SW 1271 (cell line): ENCODE measurements at regions not wholly inside any gene's neighbourhood (a gene's known extent, or its start where the extent isn't known, plus 50 kb on each side); places are given as distances from the start of the nearest gene placed in this dataset.

ENCODE experiments used
- DNase-seq, 2 experiments: peaks; one replicate each; lab custom pipeline; 2025; lab: John Stamatoyannopoulos, UW

DNA sequence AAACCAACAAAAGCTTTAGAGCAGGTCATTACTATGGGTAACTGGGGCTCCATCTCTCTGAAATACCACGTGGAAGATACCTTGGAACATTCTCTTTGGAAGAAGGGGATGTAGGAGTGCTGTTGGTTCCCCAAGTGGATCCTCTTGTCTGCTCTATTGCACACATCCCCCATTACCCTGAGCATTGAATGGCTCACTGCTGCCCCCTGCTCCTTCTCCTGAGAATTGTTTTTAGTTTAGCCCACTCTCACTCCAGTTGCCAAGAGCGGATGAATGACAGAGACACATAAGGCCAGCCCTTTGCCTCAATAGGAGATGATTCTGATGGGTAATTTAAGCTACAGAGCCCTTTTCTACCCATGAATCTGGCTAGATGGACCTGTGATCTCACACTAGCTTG is 135.6 kb upstream of the SUCLG2 start:
- DNase-seq = peak in 1 of 2 experiments; percentile 17

DNA sequence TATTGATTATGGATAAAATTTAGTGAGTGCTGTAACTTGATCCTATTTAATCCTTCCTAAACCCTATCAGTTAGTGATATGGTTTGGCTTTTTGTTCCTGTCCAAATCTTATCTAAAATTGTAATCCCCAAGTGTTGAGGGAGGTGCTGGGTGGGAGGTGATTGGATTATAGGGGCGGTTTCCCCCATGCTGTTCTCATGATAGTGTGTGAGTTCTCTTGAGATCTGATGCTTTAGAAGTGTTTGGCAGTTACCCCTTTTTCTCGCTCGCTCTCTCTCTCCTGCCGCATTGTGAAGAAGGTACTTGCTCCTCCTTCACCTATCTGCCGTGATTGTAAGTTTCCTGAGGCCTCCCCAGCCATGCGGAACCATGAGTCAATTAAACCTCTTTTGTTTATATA is 134.0 kb upstream of the SUCLG2 start:
- DNase-seq = no peak

DNA sequence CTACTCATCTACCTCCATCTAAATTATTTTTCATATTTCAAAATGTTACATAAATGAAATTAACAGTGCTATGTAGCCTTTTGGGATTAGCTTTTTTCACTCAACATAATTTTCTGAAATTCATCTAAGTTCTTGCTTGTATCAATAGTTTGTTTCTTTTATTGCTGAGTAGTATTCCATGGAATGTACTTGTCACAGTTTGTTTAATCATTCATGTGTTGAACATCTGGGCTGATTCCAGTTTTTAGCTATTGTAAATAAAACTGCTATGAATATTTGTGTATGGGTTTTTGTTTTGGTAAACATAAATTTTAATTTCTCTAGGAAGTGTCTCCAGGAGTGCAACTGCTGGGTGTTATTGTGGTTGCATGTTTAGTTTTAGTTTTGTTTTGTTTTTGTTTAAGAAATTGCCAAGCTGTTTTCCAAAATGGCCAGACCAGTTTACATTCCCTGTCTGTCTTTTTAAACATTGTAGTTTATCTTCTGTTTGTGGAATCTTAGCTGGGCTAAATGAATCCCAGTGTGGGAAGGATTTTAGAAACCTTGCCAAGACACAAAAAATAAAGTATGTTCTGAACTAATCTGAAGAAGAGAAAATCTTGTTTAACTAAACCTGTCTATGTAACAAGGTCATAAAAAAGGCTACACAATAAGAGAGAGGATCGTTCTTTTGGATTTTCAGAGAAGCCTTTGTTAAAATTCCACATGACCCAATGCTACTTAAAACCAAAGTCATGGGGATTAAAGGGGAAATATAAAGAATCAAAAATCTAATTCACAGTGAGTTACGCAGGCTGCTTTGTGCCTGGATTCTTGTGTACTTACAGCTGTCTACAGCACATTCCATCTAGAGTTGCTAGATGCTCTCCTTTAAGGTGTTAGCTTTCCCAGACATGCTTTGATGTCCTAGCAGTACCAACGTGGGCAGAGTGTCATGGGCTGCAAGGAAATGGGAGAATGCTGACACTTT is 129.2 kb upstream of the SUCLG2 start:
- DNase-seq = no peak

DNA sequence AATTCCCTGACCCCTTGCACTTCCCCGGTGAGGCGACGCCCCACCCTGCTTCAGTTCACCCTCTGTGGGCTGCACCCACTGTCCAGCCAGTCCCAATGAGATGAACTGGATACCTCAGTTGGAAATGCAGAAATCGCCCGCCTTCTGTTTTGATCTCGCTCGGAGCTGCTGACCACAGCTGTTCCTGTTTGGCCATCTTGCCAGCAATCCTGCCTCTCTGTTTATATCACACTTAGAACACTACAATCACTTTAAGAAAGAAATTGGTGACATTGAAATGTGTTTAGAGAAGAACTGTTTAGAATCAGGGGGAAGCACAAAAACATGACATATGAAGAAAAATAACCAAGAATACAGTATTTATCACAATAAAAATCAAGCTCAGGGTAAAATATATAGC is 127.5 kb upstream of the SUCLG2 start:
- no peak for DNase-seq

GRCh38 chr3:67781218-67781617 is 126.8 kb upstream of the SUCLG2 start:
- no peak for DNase-seq

GRCh38 chr3:67774676-67775075 is 120.3 kb upstream of the SUCLG2 start:
- DNase-seq = no peak

GRCh38 chr3:67765575-67765974 is 111.2 kb upstream of the SUCLG2 start:
- DNase-seq = no peak

GRCh38 chr3:67745296-67745695 is 90.9 kb upstream of the SUCLG2 start:
- DNase-seq = no peak

DNA sequence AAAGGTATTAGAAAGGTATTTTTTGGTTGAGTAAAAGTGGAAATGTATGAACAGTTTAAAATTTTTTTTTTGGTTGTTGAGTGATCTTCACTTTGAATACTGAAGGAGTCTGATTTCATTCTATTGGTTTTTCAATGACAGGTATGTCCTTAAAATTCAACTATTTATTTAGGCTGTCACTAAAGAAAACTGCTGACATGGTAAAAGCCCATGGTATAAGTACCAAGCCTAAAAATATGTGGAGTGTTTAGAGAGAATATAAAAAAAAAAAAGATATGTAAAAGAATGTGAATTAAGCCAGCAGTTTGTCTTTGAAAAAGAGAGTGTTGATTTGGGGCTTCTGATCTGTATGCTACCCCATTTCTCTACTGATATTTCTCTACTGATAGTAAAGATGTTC is 90.3 kb upstream of the SUCLG2 start:
- no peak for DNase-seq

- no peak for DNase-seq
Observed at GRCh38 chr3:67739851-67740250, 85.4 kb upstream of the SUCLG2 start.

DNA sequence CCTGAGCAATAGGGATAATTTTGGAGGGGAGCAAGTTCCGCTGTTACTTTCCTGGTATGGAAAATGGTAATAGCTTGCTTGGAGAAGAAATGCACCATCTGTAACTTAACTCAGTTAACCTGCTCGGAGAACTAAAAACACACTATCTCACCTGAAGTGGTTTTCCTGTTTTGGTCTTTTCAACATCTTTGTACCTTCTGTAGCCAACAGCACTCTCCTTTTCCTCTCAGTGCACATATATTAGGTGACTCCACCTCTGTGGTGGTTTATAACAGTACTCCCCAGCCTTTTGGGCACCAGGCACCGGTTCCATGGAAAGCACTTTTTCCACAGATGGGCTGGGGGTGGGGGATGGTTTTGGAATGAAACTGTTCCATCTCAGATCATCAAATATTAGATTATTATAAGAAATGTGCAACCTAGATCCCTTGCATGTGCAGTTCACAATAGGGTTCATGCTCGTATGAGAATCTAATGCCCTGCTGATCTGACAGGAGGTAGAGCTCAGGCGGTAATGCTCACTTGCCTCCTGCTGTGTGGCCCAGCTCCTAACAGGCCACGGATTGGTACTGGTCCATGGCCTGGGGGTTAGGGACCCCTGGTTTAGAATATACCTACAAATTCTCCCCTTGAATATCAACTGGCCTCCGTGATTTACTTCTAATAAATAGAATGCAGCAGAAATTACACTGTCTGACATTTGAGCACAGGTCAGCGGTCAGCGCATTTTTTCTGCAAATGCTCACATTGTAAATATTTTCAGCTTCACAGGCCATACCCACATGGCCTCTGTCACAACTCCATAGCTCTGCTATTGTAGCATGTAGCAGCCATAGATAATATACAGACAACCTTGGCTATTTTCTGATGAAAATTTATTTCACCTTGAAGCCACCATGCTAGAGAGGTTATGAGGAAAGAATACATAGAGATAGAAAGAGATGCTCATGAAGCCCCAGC is 83.8 kb upstream of the SUCLG2 start:
- no peak for DNase-seq

DNA sequence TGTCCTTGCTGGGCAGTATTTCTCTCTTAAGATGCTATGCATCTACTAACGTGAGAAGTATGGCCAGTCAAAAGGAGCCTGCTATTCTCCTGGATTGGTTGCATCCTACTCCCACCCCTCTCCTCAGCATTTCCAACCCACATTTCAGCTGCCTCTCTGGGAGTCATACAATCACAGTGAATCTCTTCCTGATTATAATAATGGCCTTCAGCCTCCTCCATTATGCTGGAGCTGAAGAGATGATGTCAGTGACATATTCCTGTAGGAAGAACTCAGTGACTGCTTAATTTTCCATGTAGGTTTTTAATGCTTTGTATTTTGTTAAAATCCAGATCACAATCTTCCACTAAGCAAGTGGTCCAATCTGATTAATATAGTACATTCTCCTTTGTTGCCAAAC is 82.7 kb upstream of the SUCLG2 start:
- DNase-seq = no peak

- no peak for DNase-seq
Observed at GRCh38 chr3:67733269-67733950, 79.0 kb upstream of the SUCLG2 start.

DNA sequence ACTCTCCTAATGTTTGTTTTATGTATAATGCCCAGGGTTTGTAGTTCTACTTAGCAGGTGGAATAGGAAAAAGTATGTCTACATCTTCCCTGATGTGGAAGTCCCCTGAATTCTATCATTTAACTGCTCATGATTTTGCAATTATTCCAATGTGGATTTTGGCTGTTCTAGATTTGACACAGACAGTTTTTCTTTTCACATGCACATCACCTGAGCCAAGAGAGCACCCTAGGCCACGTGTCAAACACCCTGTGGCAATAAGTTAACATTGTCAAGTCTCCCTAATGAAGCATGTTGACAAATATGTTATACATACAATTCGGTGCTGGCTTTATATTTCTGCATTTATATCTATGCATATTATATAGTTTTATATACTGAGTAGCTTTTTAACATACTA is 70.0 kb upstream of the SUCLG2 start:
- no peak for DNase-seq

DNA sequence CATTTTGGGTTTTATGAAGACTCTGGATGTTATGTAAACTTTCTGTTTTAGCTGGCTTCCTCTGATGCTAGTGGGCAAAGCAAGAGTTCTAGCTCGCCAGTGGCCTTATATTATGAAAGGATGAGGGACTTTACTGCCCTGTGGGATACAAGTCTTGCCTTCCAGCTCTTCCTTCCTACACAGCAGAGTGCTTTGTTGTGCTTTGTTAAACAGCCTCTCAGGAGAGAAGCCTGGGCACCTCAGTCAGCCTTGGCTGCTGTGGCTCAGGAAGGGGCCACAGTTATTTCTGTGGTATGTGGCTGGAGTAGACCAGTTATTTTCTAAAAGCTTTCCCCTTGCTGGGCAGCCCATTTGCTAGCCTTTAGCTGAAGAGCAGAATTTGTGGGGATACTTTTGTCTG is 69.5 kb upstream of the SUCLG2 start:
- DNase-seq = no peak

- peak in 1 of 2 experiments; percentile 2 for DNase-seq
Observed at GRCh38 chr3:67719333-67719732, 64.9 kb upstream of the SUCLG2 start.

DNA sequence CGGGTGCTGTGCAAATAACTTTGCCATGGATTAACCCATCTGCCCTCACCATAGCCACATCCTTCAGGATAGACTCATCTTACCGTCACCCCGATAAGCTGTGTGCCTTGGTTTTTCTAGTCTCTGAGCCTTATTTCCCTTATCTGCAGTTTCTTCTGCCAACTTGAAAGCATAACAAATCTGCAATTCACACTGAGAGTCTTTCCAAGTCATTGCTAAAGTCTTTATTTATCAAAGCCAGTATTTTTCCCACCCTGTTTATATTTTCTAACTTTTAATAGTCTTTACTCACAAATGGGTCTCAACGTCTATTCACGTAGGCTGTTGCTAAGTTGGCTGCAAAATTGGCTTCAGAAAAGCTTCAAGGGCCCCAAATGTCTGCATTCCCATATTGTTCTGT is 61.6 kb upstream of the SUCLG2 start:
- DNase-seq = no peak

DNA sequence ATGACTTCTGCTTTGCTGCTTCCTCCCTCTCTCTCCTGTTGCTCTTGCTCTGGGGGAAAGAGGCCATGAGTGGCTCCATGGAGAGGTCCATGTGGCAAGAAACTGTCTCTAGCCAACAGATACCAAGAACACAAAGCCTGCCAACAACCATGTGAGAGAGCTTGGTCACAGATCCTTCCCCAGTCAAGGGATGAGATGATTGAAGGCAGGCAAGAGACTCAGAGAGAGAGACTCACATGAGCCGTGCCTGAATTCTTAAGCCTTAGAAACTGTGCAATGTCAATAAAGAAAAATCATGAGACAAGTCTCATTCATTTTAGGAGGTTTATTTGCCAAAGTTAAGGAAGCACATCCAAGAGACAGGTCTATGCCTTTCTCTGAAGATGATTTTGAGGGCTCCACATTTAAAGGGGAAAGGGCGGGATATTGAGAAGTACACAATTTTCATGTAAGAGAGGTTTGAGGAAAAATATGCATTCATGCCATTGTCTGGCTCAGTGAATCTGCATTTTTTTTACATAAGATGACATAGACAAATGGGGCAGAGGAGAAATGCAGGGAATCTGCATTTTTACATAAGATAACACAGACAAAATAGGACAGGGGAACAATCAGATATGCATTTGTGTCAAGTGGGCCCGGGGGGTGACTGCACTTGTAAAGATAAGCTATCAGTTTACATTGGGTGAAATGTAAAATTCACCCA is 59.5 kb upstream of the SUCLG2 start:
- no peak for DNase-seq

DNA sequence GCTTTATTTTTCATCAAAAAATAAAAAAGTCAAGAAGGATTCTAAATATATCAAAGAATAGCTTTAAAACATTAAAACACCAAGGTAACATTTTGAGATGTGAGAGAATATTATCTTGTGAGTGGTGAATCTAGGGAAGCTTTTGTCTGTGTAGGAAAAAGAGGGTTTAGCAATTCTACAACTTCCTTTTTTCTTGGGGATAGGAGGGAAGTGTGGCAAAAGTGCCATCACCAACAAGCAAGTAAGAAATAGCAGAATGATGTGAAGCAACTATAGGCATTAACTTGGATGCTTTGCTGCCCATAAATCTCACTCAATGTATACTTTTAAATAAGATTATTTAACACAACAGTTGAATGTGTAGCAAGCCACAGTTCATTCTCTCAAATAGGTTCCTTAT is 57.8 kb upstream of the SUCLG2 start:
- no peak for DNase-seq

DNA sequence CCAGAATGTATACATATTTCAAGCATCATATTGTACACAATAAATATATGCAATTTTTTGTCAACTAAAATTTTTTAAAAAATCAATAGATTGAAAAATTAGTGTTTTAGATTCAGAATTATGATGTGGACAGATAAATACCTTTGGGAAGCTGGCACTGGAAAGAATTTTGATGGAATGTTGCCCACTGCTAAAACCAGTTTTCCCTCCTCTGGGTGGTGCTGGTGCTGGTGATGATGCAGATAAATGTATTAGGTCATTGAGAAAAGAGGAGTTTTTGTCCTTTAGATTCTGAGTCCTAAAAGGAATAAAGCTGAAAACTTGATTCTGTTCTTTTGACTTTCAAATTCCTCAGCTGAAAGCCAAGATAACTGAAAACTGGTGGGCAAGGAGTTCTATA is 56.0 kb upstream of the SUCLG2 start:
- no peak for DNase-seq

DNA sequence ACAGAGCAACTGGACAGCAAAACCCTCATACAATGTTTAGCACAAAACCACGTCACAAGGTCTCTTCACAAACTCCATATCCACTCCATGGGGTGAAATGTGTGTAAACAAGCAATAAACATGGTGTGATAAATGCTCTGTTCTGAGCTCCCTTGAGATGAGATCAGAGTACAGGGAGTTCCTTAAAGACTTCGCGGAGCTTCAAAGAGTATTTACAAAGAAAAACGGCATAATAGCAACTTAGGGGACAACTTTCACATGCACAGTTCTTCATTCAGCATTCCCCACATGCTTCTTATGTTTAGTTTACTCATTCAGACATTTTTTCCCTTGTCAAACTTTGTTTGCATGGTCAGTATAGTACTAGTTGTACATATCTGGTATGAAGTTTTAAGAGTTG is 52.5 kb upstream of the SUCLG2 start:
- DNase-seq = no peak

DNA sequence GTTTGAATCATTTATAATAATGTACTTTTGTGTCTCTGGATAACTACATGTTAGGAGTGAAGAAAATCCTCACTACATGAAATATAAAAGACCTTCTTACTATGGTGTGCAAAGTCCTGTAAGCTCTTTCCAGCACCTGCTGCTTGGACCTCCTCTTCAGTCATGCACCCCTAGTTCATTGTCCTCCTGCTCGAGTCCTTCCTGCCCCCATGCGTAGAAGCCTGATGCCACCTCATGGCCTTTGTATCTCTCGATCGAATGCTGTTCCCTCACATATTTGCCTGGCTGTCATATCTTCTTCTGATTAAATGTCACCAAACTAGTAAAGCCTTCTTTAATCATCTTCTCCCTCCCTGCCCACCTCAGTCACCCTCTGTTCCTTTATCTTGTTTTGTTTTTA is 49.9 kb upstream of the SUCLG2 start:
- DNase-seq = no peak
